HG02678 (cell line): ENCODE measurements at regions not wholly inside any gene's neighbourhood (a gene's known extent, or its start where the extent isn't known, plus 50 kb on each side); places are given as distances from the start of the nearest gene placed in this dataset.
"Not testable (repeated sequence)": the region's sequence is repeated elsewhere in the genome, so short reads cannot be mapped to it uniquely, and the experiment has no call there.

ENCODE experiments used
- ATAC-seq: cut with Tn5 transposase; IDR thresholded peaks from one replicate; pipeline ENCODE4 v1.9.1; 2021; ENCODE audit warnings: mild to moderate bottlenecking, moderate library complexity; ENCODE audit not compliant: unreplicated experiment

DNA sequence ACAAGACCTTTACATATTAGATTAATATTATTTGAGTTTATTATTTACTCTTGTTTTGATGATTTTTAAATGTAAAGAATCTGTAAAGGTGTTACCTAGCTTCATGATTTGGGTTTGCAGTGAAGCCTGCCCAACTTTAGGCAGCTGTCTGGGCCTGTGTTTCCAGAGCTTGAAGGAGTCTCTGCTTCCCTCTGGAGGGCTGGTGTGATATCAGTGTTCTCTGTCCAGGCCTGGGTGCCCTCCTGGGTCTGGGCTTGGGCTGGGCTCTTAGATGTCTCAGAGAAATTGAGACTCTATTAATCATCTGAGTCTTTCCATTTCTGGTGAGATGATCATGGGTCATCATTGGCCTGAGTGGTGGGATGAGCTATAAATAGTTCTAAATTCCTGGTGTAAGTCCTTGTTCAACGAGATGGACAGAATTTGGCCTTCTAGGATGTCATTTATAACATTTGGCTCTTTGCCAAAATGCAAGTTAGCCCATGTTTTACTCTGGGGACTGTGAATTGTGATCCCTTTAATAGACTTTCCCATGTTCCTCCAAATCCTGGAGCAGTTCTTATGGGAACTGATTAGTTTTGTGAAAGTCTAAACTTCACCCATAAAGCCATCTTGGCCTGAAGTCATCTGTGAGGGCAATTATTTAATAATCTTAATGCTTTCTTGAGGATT is 397.3 kb downstream of the TMEM121 start:
- not testable (repeated sequence) for ATAC-seq

DNA sequence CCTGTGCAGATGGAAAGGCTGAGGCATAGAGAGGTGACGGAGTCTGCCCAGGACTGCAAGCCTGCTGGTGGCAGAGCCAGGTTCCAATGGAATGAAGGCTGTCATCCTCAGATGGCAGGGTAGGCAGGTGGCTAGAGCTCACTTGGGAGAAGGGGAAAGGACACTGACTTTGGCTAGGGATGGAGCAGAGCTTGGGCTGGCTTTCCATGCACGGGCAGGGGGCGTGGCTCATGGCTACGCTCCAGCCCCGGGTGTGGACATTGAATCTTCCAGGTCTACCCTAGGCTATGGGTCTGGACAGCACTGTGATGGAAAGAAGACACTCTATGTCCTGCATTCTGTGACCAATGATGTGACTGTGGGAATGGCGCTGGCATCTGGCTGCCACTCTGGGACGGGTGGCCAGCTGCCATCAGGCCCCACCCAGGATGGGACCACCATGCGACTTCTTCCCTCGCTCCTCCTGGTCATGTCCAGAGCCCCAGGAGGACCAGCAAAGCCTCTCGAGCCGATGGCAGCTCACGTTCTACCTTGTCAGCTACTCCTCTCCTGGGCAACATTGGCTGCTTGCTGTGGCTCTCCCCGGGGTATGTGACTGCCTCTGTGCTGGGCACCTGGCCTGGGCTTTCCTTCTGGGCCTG is 398.7 kb downstream of the TMEM121 start:
- ATAC-seq: no peak

DNA sequence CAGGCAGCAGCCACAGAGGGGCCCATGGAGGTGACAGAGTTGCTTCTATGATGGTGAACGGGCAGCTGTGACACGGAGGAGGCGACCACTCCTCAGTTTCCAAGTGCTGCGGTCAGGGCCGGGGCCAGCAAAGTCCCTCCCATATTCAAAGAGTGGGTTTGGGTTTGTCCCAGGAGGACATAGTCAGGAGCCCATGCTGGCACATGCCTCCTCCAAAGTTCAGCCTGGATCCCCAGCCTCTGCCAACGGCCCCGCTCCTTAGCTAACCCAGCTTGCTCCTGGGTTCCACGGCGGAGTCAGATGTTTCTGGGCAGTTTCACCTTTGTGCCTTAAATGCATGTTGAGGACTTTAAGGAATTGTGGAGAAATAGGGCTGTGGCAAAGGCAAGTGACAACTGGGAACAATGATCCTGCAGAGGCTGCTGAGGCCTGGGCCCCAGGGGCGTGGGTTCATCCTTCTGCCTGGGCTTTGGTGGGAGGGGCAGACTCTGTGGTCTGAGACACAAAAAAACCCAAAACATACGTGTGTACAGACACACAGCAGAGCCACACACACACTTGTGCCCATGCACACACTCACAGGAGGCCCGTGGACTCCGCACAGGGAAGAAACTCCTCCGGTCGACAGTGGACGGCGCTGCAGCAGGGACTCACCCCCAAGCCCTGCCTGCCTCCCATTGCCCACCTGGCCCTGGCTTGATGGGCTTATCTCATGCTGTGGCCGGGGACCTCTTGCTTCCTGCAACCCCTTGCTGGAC is 399.4 kb downstream of the TMEM121 start:
- no peak for ATAC-seq

DNA sequence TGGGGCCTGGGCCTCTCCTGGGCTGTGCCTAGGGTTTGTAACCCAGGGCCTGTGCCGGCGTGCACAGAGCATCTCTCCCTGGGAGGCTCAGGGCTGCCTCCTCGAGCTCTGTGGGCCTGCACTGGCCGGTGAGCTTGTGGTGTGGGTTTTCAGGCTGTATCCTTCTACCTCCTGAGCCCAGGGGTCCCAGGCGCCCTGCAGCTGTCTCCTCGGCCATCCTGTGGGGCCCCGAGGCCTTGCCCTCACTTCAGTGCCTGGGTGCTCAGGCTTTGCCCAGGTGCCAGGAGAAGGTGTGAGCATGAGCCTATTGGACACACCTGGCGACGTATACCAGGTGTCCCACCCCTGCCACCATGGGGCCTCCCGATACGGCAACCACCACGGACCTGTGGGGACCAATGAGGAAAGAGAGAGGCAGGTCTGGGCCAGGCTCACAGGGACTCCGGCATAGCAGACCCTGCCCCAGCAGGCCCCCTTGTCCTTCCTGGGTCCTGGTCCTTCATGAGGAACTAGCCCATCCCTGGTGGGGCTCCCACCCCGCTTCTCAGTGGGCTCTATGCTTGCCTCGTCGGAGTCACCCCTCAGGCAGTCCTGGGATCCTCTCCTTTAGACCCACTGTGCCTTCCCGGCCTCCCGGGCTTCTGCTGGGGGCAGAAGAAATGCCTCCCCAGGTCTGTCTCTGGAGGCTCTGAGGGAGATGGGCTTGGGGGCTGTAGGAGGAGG is 400.2 kb downstream of the TMEM121 start:
- ATAC-seq: no peak

DNA sequence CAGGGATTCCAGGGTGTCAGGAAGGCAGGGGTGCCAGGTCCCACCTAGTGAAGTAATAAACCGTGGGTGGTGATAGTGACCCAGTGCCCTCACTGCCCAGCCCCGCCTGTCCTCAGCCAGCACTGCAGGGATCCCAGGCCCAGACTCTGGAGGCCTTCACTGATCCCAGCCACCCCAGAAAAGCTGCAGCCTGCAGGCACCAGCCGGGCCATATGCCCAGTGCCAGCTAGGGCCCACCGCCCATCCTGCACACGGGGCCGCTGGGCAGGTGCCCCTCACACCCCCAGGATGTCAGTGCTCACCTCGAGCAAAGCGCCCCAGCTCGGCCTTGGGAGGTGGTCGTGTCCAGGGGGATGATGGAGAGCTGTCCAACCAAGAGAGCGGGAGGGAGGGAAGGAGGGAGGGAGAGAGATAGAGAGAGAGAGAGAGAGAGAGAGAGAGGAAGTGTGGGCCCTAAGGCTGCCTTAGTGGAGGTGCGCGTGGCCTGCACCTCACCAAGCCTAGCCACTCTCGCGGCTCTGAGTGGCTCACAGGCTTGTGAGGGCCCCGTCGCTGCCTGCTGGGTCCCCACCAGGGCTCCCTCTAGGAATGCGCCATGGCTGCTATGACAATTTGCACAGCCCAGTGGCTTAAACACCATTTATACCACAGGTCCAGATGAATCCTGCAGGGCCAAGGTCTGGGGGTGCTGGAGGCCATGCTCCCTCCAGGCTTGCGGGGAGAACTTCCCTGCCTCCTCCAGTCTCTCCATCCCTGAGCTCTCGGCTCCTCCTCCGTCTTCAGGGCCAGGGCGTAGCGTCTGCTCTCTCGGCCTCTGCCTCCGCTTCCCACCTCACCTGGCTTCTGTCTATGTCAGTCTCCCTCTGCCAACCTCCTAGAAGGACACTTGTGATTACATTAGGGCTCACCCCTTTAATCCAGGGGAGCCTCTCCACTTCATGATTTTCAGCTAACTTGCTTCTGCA is 401.0 kb downstream of the TMEM121 start:
- no peak for ATAC-seq

DNA sequence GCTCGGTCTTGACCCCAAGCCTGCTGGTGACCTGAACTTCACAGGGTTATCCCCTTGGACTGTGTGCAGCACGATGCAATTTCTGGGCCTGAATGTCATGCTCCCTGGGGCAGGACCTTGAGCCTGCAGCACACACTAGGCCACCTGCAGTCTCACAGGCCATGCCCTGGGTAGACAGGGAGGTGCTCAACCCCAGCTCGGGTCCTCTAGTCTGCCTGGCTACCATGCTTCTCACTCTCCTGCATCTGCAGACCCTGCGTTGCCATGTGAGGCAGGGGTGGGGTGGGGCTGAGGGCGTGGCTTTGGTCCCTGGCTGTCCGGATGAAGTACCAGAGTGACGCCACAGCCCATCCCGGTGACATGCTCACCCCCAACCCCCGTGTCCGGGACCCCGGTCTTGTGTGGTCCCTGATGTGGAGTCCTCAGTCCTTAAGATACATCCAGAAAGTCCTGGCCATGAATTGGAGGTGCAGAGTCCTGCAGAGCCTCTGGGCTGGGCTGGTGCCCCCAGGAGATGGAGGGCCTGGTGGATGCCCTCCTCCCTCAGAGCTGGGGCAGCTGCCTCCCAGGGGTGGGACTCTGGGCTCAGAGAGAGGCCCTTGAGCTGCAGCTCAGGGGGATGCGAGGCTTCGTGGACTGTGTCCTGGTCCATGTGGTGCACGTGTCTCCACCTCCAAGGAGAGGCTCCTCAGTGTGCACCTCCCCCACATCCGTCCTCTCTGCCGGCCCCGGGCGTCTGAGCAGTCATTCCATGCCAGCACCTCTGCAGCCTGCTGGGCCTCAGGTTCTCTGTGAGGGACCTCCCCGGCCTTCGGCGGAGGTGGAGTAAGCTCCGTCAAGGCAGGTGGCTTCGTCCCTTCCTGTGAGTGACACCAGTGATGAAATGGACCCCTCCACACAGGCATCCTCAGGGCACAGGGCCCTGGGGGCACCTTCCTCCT is 402.1 kb downstream of the TMEM121 start:
- not testable (repeated sequence) for ATAC-seq

DNA sequence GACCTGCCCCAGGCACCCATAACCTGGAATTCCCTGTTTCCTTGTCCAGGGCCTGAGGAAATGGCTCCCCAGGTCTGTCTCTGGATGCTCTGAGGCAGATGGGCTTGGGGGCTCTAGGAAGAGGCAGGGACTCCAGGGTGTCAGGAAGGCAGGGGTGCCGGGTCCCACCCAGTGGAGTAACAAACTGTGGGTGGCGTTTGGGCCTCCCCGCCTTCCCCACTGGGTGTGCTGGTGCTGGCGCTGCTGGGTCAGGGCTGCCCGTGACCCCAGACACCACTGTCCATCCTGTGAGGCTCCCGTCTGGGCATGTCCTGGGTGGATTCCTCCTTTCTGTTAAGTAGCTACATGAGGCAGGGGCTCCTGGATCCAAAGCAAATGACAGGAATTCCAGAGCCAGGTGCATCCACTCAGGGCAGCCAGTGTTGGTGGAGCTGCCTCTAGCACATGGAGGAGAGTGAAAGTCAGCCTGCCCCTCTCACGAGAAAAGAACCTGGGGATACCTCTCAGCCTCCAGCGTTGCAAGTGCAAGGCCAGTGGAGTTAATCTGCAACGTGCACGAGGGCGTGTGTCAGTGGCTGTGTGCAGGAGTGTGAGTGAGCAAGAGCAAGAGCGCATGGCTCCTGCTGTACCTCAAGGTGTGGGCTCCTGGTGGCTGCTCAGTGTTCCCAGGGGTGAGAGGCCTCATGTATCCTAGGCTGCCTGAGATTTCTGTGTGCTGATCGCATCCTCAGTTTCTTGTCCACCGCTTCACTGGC is 403.1 kb downstream of the TMEM121 start:
- ATAC-seq: no peak

DNA sequence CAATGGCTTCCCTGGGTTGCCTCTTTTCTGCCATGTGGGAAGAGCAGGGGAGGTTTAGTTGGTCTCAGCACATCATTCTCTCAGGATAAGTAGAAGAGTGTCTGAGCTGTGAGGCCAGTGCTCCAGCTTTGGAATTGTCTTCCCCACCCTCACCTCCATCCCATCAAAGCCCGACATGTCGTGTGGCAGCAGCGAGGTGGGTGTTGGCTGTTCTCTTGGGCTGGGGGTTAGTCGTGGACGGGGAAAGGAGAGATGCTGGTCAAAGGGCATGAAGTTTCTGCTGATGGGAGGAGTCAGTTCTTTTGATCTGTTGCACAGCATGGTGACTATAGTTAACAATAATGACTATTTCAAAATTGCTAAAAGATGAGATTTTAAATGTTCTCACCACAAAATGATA is 404.2 kb downstream of the TMEM121 start:
- ATAC-seq: no peak

DNA sequence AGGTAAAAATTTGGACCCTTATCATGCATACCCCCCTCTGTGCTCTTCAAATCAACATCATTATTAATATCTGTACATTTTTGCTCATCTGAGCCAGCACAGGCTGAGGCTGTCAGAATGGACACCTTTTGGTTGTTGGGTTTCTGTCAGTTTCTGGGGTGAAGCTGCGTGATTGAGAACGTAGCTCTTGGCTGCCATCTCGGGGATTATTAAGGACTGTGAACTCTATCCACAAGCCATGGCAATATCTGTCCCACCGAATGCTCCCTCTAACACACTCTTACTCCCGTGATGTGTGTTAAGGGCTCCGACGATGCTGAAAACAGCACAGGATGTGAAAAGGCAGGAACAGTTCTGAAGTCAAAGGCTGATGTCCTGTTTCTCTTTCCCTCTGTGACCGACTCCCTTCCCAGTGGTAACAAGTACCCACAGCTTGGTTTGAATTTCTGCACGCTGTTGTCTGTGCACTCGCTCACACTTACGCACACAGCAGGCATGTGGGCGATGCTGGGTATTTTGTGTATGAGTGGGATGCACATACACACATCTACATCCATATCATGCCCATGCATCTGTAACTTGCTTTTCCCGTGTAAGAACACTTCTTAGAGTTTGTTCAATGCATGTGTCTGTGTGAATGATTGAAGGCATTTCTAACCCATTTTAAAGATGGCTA is 405.6 kb downstream of the TMEM121 start:
- no peak for ATAC-seq

DNA sequence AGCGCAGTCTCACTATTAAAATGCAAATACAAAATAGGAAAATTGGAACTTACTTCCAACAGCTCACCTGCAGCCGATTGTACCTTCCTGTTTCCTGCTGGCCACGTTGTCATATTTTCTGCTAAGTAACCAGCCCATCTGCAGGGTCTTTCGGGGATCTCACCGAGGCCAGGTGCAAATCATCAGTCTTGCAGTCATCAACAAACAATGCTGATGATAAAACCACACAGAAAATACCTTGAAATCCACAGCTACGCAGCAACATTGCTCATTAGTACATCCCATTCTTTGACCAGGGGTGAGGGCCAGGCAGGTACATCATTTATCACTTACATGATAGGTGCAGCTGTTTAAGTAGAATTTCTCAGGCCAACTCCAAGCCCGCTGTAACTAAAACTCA is 406.9 kb downstream of the TMEM121 start:
- ATAC-seq: no peak

DNA sequence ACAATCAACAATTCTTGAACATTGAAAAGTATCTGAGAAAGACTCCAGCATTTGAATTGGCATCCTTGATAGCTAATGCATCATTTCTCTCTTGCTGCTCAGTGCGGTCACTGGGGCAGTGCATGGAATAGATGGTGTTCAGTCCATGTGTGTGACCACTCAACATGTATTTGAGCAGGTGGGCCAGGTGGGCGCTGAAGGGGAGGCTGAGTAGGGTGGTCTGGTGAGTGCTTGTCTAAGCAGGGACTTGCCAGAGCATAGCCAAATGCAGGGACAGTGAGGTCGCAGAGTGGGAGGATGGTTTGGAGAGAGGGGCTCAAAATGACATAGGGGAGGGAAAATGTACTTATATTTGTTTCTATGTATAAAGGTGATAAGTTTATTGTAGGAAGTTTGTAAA is 409.0 kb downstream of the TMEM121 start:
- no peak for ATAC-seq

DNA sequence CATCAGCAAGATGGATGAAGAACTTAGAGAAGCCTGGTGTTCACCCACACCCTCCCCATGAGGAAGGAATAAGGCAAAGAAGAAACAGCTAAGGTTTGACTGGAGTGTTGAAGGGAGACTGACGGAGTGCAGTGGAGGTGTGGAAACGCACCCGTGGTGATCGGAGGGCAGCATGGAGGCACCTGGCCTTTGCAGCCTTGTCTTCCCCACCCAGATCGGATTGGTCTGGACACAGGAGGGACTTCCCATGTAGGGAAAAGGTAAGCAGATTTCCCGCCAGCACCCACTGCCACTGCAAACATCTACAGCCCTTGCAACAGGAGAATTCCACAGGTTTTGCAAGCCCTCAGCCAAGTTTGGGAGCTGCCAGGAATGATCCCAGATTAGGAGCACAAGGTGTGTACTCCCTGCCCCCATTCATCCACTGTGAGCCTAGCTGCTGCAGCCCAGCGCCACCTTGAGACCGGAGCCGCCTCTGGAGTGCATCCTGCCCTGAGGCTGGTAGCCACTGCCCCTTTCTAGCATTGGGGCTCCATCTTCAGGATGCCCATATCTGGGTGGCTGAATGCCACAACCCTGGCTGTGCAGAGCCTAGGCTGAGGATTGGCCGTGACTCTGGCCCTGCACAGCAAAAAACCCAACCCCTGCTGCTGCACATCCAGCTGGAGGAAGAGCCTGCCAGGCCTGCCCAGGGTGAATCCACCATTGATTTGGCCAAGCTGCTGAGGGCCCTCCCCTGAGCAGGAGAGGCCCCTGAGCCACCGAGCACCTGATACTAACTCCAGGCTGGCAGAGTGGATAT is 411.1 kb downstream of the TMEM121 start:
- no peak for ATAC-seq

DNA sequence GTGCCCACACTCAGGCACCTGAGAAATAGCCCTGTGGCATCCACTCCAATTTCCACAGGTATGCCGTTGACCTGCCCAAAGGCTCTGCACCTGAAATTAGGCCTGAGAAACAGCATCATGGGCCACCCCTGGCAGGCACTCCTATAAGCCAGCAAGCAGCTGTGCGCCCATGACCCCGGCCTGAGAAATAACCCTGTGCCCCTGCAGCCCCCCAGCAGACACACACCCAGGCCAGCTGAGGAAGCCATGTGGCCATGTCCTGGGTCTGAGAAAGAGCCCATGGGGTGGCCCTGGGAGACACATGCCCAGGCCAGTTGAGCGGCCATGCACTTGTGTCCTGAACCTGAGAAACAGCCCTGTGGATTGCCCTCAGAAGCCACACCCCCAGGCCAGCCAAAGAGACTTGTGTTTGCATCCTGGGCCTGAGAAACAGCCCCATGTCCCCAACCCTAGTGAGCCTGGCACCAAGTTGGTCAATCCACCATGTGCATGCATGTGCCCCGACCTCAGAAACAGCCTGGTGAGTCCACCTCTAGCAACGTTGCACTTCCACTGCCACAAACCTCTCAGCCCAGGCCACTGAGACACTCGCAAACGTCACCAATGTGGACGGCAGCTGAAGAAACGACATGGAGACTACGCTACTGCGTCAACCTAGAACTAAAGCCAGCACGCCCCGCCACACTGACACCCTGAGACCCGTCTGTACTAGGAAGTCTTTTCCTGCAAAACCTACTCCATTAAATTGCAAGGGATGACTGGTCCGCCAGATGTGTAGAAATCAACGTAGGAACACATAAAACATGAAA is 411.9 kb downstream of the TMEM121 start:
- ATAC-seq: no peak

DNA sequence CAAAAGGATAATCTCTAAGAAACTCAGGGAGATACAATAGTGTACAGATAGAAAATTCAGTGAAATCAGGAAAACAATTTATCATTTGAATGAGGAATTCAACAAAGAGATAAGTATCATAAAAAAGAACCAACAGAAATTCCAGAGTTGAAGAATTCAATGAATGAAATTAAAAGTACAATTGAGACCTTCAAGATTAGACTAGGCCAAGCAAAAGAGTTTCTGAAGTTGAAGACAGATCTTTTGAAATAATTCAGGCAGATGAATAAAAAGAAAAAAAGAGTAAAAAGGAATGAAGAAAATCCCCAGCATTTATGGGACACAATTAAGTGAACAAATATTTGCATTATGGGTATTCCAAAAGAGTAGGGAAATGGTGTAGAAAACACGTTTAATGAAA is 412.6 kb downstream of the TMEM121 start:
- no peak for ATAC-seq

DNA sequence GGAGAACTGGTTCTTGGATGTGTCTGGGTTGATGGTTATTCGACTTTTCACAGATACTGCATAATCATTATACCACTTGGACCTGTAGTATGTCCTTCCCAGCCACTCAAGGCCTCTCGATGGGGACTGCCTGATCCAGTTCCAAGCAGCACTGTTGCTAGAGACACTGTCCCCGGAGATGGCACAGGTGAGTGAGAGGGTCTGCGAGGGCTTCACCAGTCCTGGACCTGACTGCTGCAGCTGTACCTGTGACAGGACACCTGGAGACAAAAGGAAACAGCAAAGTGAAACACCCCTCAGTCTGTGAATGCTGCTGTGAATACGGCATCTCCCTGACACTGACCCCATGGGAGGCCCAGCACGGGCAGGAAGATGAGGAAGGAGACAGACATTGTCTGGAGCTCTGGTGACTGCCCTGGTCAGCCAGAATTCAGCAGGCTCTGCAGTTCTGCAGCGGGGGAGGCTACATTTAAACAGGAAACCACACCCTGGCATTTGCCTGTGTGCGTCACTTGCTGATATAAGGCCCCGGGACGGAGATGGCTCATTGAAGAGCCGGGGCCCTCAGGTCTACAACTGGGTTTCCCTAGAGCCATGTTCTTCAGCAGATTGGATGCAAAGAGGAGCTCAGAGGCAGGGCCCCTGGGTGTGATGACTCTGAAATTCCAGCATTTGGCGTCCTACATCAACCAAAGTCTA is 413.6 kb downstream of the TMEM121 start:
- no peak for ATAC-seq
